Gastroesophageal sphincter (tissue), 2 donors: ENCODE measurements at regions not wholly inside any gene's neighbourhood (a gene's known extent, or its start where the extent isn't known, plus 50 kb on each side); places are given as distances from the start of the nearest gene placed in this dataset.

Experiments
- EP300 ChIP-seq: sonication (generic); formaldehyde crosslinking; IDR thresholded peaks from one replicate; pipeline ENCODE4 v1.6.1; 2017; ENCODE audit warnings: antibody characterized with exemption, mild to moderate bottlenecking
- POLR2AphosphoS5 ChIP-seq: sonication (generic); formaldehyde crosslinking; IDR thresholded peaks from one replicate; pipeline ENCODE4 v1.6.1; 2017; ENCODE audit warnings: antibody characterized with exemption

GRCh38 chr6:147716434-147716833 lies 207.9 kb downstream of the SAMD5 start:
- no peak for TF ChIP-seq POLR2AphosphoS5
- TF ChIP-seq EP300: no peak
